HG02938 (cell line): ENCODE measurements at regions not wholly inside any gene's neighbourhood (a gene's known extent, or its start where the extent isn't known, plus 50 kb on each side); places are given as distances from the start of the nearest gene placed in this dataset.

ENCODE experiments used
- ATAC-seq: cut with Tn5 transposase; IDR thresholded peaks from one replicate; pipeline ENCODE4 v1.9.1; 2021; ENCODE audit warnings: mild to moderate bottlenecking, moderate library complexity; ENCODE audit not compliant: unreplicated experiment

DNA sequence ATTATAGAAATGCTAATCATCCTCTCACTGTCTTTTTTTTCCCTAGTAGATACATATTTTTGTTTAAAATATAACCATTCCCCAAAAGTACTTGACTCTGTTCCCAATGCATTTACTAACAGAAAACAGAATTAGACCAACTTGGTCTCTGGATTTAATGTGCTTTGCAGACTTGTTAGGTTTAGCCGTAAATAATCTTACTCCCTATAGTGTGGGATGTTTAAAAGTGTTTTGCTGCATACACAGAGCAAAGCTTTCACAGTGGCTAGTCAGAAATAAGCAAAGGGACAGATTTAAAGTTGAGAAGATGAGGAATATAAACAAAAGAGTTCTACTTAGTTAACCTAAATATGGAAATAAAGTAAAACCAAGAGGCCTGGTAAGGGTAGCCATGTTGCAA is 527.5 kb downstream of the HDGFL1 start:
- no peak for ATAC-seq

DNA sequence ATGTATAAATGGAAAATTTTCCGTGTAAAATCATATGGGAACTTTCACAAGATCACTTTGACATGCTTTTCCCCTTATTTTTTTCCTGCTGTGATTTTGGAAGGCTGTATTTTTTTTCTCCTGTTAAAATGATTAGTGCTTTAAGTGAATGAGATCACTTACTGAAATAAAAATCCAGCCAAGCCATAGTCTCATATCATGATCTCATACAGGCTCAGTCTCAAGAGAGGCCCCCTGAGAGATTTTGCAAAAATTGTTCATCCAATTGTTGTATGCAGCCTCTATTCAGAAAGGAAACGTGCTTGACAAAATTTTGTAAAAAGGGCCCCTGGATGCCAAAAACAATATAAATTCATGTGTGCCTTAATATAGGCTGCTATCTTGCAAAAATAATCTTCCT is 528.2 kb downstream of the HDGFL1 start:
- ATAC-seq: no peak

DNA sequence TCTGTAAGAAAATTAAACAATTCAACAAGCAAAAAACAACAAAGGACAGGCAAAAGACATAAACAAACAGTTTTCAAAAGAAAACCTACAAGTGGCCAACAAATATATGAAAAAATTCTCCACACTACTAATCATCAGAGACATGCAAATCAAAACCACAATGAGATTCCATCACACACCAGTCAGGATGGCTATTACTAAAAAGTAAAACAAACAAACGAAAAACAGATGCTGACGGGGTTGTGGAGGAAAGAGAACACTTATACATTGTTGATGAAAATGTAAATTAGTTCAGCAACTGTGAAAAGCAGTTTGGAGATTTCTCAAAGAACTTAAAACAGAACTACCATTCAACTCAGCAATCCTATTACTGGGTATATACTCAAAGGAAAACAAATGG is 537.6 kb downstream of the HDGFL1 start:
- ATAC-seq: no peak

DNA sequence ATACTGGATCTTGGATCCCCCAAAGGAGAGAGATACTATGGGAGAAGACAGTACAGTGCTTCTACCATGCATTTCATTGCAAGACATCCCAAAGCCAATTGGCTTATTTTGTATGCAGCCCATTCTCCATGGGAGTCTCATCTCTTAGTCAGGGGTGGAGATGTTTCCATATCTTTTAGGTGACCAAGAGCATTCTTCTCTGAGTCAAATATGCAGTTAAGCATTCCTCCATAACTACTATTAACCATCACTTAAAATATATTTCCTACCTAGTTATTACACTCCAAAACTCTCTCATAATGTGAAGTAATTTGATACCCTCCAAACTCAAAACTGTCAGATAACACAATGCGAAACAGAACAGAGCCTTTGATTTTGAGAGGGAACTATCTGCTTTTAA is 542.6 kb downstream of the HDGFL1 start:
- ATAC-seq: no peak

DNA sequence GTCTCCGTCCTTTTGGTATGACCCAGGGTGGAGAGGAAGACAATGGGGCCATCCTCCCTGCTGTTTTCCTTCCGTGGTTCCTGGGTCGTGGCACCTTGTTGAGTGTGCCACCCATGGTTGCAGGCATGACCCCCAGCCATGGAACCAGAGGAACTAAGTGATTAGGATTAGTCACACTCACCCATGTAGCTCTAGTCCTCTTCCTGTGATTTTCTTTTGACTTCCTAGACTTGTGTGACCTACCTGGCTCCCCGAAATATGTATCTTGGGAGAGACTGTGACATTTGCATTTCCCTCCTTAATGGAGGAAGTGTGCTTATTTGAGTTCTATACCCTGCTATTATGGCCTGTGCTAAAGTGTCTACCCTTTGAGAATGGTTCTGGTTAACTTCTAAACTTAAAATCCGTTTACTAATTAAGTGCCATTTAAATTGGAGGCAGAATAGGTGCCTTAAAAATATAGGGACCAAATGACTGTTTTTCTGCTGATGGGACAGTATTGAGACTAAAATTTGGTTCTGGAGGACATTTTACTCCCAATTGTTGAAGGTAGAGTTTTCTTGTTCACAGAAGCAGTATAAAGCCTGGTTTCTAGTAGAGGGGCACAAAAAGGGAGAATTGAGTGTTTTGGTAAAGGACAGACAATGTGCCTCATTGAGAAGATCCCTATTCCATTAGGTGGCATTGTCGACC is 545.6 kb downstream of the HDGFL1 start:
- ATAC-seq: no peak

DNA sequence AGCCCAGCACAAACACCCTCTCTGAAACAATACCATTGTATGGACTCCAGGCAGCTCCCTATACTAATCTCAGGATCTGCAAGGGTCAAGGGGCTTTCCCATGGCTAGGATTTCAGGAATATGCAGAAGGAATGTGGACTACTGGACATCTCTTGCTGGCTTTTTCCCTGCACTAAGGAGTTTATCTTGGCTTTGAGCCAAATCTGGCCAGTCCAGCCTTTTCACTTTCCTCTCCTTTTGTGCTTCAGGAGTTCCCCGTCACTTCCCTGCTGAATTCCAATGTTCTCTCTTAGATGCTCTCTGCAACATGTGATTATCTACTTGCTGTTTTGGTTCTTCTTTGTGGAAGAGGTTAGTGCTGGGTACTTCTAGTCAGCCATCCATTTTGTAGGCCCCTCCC is 568.2 kb downstream of the HDGFL1 start:
- ATAC-seq: no peak

DNA sequence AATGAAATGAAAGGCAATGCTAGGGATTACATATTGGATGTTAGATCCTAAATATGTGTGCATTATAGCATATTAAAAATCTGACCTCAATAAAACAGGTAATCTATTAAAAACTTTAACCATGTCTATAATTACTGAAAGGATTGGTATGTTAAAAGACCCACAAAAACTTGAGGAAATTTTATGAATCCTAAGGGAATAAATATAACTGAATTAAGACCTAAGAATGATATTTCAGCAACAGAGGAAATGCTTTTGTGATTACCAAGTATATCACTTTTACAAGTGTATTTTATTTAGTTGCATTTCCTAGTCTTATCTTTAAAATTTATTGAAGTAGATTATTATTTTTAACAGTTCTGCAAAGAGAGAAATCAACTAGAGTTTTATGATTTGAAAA is 571.5 kb downstream of the HDGFL1 start:
- no peak for ATAC-seq

DNA sequence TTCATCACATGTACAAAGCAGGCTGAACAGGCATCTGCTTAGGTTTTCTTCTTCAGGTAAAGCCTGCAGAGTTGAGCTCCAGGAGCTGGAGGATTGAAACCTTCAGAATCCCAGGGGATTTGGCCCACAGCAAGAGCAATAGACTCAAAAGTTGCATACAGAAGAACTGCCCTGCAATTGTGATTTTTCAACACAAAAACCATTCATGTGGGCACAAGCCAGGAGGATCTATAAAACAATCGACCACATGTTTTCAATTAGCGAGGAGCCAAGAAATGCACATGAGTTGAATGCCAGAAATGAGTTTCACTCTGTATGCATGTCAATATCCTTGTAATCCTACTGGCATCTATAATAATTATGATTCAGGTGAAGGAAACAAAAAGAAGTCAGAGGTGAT is 576.4 kb downstream of the HDGFL1 start:
- no peak for ATAC-seq

DNA sequence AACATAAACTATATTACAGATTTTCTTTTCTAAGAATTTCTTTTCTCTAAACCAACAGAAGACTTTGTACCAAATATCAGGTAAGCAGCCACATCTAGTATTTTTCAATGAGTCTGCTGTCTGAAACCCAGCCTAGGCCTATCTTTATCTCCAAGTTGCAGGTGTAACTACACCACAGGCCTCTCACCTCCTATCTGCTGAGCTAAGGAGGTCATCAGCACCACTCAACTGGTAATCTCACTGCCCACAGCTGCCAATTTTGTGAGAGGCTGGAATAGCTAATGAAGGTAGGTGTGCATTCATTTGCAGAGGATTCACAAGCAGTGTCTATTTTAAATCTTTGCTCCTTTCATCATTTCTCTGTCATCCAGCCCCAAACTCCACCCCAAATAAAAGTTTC is 584.8 kb downstream of the HDGFL1 start:
- ATAC-seq: no peak

DNA sequence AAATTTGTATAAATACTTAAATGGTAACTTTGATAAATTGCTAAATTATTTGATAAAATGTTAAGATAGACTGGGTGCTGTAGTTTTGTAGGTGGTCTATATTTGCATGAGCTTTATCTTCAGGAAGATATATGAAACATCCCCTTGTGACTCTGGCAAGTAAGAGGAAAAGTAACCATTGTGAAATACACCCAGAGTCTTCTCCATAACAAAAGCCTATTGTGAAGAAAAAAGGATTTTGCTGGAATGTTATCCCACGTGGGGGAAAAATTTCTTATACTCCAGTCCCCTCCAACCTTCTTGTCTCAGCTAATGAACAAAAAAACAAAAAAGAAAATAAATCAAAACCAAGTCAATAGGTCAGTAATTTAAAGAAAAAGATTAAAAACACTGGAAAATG is 600.7 kb downstream of the HDGFL1 start:
- ATAC-seq: no peak

DNA sequence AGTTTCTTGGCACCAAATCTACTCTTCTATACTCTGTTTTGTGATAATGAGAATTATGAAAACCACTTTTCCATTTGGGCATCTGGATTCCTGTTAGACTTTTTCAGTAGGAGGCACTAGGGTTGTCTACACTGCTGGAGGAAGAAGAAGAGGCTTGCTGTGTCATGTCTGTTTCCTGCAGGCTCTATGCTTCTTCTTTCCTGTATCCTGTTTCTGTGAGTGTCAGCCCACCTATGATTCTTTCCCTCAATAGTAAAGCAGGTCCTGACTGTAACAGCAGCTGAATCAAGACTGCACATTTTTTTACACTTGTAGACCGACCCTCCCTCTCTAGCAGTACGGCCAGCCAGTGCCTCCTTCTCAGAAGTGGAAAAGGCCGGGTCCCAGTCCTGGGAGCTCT is 603.9 kb downstream of the HDGFL1 start:
- no peak for ATAC-seq

DNA sequence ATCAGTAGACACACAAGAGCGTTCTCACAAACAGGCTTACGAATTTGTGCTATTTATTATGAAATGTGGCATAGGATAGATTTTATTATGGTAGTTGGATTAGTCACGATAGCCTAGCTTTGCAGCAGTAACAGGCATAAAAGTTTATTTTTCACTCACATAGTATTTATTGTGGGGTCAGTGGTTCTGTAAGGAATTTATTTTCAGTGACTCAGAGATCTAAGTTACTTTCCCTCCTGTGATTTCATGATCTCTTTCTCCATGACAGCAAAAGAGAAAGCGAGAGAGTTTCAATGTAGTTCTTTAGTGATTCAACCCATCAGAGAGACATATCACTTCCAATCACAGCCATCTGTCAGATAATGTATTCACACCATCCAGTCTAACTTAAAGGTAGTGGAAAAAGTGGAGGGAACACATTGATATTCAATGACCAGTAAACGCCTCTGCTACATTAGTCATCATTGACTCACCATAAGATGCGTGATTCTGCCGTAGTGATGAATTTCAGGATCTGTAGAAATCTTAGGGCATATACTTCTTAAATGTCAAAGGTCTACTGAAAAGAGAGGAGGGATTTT is 605.5 kb downstream of the HDGFL1 start:
- ATAC-seq: no peak

DNA sequence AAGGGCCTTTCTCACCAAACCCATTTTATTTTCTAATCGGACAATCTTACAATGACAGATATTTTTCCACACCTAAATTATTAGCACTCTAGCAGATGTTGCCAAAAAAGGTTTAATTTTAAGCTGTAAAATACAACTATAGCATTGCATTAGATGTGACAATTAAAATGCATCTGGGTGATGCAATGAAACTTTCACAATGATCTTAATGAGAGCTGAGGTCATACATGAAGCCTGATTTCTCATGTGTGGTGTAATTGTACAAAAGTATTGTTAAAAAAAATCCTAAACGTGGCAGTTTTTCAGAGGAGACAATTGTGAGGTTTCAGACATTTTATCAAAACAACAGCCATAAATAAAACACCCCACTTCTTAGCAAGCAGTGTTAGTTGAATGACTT is 606.0 kb downstream of the HDGFL1 start:
- ATAC-seq: no peak

DNA sequence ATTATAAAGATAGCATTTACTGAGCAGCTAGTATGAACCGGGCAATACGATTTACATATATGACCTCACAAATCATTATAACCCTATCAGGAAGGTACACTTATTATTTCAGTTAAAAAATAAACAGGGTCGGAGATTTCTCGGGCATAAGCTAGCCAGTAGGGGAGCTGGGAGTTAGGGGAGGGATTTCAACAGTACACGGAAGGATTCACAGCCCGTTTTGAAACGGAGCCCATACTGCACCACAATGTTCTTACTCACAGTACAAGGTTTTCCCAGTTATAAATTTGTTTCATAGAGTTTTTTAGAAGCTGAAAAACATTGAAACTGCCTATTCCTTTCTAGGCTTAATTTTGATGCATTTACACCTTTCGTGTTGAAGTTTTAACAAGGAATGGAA is 607.1 kb downstream of the HDGFL1 start:
- ATAC-seq: no peak

DNA sequence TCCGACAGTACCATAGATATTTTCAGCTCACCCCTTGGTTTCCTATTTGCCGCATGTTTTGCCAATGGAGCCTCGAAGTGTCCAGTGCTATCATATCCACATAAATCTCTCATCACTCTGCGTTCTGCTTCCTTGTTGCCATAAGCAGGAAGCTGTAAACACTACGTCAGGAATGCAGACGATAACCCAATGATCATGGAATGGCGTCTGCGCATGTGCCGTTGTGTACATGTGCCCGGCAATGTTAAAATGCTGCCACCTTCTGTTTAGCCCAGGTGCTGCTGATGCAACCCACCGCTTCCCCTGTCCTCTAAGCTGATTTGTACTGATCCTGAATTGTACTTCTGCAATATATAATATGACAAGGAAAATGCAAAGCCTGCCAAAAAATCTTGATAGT is 607.5 kb downstream of the HDGFL1 start:
- no peak for ATAC-seq

DNA sequence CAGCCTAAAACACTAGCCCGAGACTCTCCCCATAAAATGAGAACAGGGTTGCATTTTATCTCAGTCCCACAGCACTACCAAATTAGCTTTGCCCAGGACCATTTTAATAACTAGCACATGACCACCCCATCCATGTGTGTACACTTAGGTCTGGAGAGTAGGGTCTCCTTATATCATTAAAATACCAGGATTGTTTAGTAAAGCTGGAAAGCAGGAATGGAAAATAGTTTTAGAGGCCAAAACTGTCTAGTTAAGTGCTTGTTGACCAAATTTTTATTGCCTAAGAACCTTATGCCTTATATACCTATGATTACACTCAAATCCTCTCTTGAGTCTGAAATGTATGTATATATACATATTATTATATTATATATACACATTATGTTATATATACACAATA is 608.4 kb downstream of the HDGFL1 start:
- ATAC-seq: no peak

DNA sequence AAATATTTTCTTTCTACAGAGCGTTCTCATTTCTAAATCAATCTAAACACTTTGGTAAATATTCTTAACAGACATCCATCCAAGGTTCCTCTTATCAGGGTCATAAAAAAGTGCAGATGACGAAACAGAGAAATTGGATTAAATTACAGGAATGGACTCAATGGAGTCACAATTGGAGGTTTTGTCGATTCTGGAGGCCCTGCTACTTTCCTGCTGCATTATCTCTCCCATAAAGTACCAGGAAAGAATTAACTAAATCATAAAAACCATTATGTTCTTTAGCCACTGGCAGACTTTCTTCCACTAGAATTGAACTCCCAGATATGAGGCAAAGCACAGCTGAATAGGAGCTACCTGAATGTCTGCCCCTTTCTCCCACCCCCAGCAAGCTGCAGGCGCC is 610.6 kb downstream of the HDGFL1 start:
- no peak for ATAC-seq

DNA sequence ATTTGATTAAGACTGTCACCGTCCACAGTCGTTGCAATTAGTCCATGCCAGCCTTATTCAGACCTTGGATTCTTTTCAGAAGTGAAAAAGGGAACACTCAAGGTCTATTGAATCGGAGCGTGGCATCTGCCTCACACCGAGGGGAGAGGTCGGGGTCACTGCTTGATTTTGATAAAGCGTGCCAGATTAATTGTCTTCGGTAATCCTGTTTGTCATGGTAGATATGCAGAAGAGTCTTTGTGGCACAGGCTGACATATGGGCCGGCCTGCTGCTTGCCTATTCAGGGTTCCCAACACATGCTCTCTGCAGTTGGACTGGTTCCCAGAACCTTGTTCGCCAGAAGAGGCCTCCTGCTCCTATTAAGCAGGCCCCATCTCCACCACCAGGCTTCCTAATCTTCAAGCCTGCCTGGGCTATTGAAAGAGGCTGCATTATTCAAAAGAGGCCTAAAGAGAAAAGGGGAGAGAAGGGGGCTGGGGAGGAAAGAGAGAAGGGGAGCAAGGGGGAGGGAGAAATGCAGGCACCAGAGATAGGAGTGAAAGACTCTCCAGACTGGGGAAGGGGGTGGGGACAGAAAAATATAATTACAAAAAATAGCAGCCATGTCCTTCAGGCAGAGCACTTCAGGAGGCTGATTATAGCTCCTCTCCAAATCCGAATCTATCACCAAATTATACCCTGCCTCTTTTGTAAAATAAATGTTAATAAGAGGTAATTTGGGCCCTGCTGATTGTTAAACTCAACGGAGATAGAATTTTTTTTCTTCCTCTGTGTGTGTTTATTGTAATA is 611.3 kb downstream of the HDGFL1 start:
- no peak for ATAC-seq

DNA sequence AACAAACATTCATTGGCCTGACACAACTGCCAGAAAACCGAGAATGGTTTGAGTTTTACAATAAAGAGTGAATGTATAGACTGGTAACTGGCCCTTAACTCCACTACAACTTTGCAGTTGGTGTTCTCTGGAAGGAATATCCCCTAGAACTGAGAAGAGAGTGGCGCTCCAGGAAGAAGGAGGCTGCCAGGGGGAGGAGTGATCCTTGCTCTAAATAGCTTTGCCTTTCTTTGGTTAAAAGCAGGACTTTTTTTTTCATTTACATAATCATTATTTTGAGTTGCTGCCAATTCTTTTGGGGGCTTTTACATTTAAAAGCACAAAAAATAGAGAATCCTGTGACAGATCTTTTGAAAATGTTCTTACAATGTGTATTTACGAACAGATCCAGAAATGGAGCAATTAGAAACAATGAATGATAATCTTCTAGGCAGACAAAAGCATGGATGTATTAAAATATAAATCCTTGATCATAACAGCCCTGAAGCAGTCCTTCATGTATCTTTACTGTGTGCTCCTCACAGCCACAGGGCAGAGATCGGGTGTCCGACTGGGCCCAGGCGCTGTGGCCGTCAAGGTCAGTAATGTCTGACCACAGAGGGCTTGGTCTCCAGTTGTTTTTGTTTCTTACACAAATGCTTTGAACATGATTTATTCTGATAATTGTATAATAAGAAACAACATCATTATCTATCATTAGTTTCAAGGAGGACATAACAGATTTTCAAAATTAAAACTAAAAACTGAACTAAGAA is 612.2 kb downstream of the HDGFL1 start:
- ATAC-seq: no peak

DNA sequence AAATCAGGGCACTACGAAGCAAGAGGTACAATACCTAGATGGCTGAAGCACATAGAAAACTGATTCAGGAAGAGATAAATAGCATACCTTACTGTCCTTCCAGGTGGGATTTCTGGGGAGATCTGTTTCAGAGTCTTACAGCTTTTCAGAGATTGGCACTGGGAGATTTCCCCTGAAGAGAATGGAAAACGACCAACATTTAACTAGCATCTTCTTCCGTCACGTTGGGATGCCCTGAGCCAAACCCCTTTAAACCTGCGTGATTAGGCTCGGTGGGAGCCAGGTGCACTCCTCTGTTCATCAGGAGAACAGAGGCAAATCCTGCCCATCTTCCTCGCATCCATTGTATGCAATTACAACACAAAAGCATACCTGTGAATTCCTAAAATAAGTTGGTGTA is 614.5 kb downstream of the HDGFL1 start:
- no peak for ATAC-seq

DNA sequence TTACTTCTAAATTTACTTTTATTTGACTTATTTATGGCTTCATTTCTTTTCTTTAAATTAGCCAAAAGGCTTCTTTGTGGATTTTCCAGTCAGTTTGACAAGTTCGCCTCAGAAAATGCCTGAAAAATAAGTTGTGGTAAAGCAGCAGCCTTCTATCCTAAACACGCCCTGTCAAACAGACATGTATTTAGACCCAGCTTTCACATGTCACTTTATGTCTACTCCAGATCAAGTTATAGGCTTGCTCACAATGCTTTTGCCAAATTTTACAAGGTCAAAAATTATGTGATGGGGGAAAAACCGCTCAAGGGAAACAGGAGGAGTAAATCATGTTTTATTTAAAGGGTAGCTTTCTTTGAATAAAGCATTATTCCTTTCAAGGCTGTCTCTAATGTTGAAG is 615.0 kb downstream of the HDGFL1 start:
- no peak for ATAC-seq

DNA sequence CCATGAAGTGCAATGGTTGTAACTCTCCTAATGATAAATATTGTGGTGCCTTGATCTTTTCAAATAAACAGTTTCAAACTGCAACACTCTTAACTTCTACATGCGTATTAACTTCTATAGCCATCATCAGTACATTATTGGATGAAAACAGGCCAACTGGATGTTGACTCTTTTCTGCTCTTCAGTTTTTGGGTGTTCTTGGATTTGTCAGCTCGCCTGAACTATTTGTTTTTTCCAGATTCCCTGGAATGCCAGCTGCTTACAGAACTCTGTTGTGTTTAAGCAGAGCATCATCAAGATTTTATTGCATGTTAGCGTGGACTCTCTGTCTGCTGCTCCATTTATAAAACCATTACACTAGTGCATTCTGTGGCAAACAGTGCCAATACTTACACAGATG is 626.1 kb downstream of the HDGFL1 start:
- ATAC-seq: no peak
